Osteoblast (primary cell): ENCODE measurements at regions not wholly inside any gene's neighbourhood (a gene's known extent, or its start where the extent isn't known, plus 50 kb on each side); places are given as distances from the start of the nearest gene placed in this dataset.

ENCODE experiments used
- DNase-seq: peaks from one replicate; pipeline ENCODE4 v3.0.0; 2011; ENCODE audit warnings: low spot score, mixed read lengths; ENCODE audit not compliant: insufficient read length; ENCODE audit errors: missing footprints
- H2AFZ ChIP-seq: 2 replicates; pipeline ENCODE4 v1.6.0; 2011; ENCODE audit warnings: mild to moderate bottlenecking, low read length
- H3K27ac ChIP-seq: 2 replicates; pipeline ENCODE4 v1.5.1; 2011; ENCODE audit warnings: mild to moderate bottlenecking, low read depth, low read length, moderate library complexity
- H3K27me3 ChIP-seq: 2 replicates; pipeline ENCODE4 v1.6.0; 2012; ENCODE audit warnings: mild to moderate bottlenecking, control low read depth, inconsistent platforms, low read length, moderate library complexity; ENCODE audit not compliant: insufficient read depth
- H3K36me3 ChIP-seq: 2 replicates; pipeline ENCODE4 v1.5.1; 2011; ENCODE audit warnings: mild to moderate bottlenecking, low read length, control low read depth, moderate library complexity; ENCODE audit not compliant: insufficient read depth
- H3K4me1 ChIP-seq: 2 replicates; pipeline ENCODE4 v1.5.1; 2011; ENCODE audit warnings: mild to moderate bottlenecking, low read length, control low read depth, moderate library complexity; ENCODE audit not compliant: insufficient read depth
- H3K4me2 ChIP-seq: 2 replicates; pipeline ENCODE4 v1.6.0; 2011; ENCODE audit warnings: mild to moderate bottlenecking, low read length; ENCODE audit not compliant: insufficient read depth
- H3K4me3 ChIP-seq: fragments of 200-600 bp; sonication (generic); 3 replicates; pipeline ENCODE4 v1.5.1; 2012; ENCODE audit warnings: mild to moderate bottlenecking, low read length, inconsistent platforms; ENCODE audit not compliant: insufficient read depth
- H3K79me2 ChIP-seq: 2 replicates; pipeline ENCODE4 v1.6.0; 2012; ENCODE audit warnings: mild to moderate bottlenecking, low read length, control low read depth, inconsistent platforms; ENCODE audit not compliant: insufficient read depth
- H3K9me3 ChIP-seq: 2 replicates; pipeline ENCODE4 v1.5.1; 2011; ENCODE audit warnings: low read depth, low read length, control low read depth
- H4K20me1 ChIP-seq: 2 replicates; pipeline ENCODE4 v1.6.0; 2012; ENCODE audit warnings: mild to moderate bottlenecking, low read length, control low read depth; ENCODE audit not compliant: insufficient read depth
- TF ChIP-seq, protein P1 (sequence below): IDR thresholded peaks from 2 replicates; pipeline ENCODE4 v1.5.1; 2011; ENCODE audit warnings: mild to moderate bottlenecking, low read depth, low read length, moderate library complexity; ENCODE audit errors: extremely low read depth

DNA sequence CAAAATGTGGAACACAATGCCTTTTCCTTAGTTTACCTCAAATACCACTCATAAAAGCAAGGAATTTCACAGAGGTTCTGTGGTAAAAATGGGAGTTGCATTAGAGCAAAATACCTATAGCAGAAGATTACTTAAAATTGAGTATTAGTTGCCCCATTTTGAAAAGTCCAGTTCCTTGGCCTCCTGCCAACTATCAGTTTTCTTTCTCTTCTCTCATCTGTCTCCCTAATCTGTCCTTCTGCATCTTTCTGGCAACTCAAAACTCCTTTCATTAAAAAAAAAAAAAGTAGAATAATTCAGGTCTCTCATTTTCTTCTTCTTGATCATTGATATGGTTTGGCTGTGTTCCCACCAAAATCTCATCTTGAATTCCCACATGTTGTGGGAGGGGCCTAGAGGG, 127.3 kb downstream of the ATP23 start:
- TF ChIP-seq, protein P1, sequence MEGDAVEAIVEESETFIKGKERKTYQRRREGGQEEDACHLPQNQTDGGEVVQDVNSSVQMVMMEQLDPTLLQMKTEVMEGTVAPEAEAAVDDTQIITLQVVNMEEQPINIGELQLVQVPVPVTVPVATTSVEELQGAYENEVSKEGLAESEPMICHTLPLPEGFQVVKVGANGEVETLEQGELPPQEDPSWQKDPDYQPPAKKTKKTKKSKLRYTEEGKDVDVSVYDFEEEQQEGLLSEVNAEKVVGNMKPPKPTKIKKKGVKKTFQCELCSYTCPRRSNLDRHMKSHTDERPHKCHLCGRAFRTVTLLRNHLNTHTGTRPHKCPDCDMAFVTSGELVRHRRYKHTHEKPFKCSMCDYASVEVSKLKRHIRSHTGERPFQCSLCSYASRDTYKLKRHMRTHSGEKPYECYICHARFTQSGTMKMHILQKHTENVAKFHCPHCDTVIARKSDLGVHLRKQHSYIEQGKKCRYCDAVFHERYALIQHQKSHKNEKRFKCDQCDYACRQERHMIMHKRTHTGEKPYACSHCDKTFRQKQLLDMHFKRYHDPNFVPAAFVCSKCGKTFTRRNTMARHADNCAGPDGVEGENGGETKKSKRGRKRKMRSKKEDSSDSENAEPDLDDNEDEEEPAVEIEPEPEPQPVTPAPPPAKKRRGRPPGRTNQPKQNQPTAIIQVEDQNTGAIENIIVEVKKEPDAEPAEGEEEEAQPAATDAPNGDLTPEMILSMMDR = no peak
- no peak overlapping the region for H2AFZ ChIP-seq
- no peak for DNase-seq
- no peaks in the 10 kb centered on the region for H4K20me1 ChIP-seq
- no peaks in the 10 kb centered on the region for H3K4me1 ChIP-seq
- H3K4me3 ChIP-seq = no peak overlapping the region
- H3K9me3 ChIP-seq = no peaks in the 10 kb centered on the region
- no peaks in the 10 kb centered on the region for H3K36me3 ChIP-seq
- H3K27me3 ChIP-seq = no peaks in the 10 kb centered on the region
- H3K27ac ChIP-seq = no peak overlapping the region
- no peaks in the 10 kb centered on the region for H3K79me2 ChIP-seq
- H3K4me2 ChIP-seq = no peak overlapping the region

DNA sequence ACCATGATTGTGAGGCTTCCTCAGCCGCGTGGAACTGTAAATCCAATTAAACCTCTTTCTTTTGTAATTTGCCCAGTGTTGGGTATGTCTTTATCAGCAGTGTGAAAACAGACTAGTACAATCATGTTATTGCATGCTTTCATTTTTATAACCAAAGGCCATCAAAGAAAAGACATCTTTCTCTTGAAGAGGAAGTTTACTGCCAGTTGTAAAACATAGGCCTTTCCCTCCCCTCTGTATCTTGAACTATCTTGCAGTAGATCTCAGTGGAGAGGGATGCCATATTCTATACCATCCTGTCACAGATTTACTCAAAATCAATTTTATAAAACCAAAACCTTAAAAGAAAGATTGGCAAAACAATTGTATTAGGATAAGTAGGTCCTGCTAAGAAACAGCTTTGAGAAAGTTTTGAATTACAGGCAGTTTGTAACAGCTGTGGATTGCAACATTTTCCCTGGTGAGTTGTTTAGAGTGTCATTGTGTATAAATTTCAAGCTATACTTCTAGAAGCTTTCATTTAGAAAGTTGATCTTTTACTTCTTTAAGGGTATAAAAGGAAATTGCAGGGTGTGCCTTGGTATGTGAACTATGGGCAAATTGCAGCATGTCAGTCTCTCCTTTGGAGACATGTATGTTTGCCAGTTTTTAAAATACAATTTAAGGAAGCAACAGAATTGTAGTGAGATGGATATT, 128.0 kb downstream of the ATP23 start:
- Histone ChIP-seq H3K4me2 (no peak overlapping the region), H3K27ac (no peak overlapping the region), H3K79me2 (no peaks in the 10 kb centered on the region), H3K36me3 (no peaks in the 10 kb centered on the region), H3K4me1 (no peaks in the 10 kb centered on the region), H3K9me3 (no peaks in the 10 kb centered on the region), H2AFZ (no peak overlapping the region), H4K20me1 (no peaks in the 10 kb centered on the region), H3K4me3 (no peak overlapping the region), H3K27me3 (no peaks in the 10 kb centered on the region)
- TF ChIP-seq, protein P1 = no peak
- DNase-seq = no peak

DNA sequence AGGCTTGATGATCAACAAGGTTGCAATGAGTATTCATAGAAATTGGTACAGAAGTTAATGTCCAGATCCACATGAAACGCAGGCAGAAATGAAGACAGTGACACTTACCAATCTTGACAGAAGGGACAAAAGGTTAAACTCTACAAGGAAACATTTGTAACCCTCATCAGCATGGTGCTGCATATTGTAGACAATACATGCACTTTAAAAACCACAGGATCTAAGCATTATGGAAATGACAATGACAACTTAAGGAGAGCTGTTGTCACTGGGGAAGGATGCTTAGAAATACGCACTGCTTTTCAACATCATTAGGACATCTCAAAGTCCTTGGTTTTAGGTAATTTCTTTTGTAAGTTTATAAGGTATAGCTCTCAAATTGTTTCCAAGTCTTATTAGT, 130.6 kb downstream of the ATP23 start:
- TF ChIP-seq, protein P1 = no peak
- no peaks in the 10 kb centered on the region for H3K27me3 ChIP-seq
- DNase-seq = no peak
- H2AFZ ChIP-seq = no peak overlapping the region
- no peak overlapping the region for H3K27ac ChIP-seq
- H3K4me1 ChIP-seq = no peaks in the 10 kb centered on the region
- no peaks in the 10 kb centered on the region for H3K9me3 ChIP-seq
- no peaks in the 10 kb centered on the region for H4K20me1 ChIP-seq
- no peak overlapping the region for H3K4me2 ChIP-seq
- H3K79me2 ChIP-seq = no peaks in the 10 kb centered on the region
- H3K36me3 ChIP-seq = no peaks in the 10 kb centered on the region
- H3K4me3 ChIP-seq = no peak overlapping the region

DNA sequence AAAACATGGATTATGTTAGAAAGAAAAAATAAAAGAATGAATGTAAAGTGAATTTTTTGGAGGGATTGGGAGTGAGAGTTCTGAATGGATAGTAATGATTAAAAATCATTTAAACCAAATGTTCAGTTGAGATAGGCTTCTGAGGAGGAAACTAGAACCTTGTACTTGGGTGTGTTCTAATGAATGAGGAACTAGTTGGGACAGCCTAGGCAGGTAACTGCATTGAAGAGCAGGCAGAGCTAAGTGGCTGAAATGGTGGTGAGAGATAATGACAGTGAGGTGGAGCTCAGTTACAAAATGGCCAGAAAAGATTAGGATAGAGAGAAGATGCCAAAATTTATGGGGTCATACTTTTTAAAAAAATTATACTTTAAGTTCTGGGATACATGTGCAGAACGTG, 132.9 kb downstream of the ATP23 start:
- H3K36me3 ChIP-seq = no peaks in the 10 kb centered on the region
- no peak overlapping the region for H2AFZ ChIP-seq
- H3K27me3 ChIP-seq = no peaks in the 10 kb centered on the region
- TF ChIP-seq, protein P1 = no peak
- H3K9me3 ChIP-seq = no peaks in the 10 kb centered on the region
- no peak overlapping the region for H3K4me2 ChIP-seq
- H4K20me1 ChIP-seq = no peaks in the 10 kb centered on the region
- H3K4me1 ChIP-seq = no peaks in the 10 kb centered on the region
- no peaks in the 10 kb centered on the region for H3K79me2 ChIP-seq
- H3K27ac ChIP-seq = no peak overlapping the region
- H3K4me3 ChIP-seq = no peak overlapping the region
- no peak for DNase-seq
